HG02885 (cell line): ENCODE measurements at regions not wholly inside any gene's neighbourhood (a gene's known extent, or its start where the extent isn't known, plus 50 kb on each side); places are given as distances from the start of the nearest gene placed in this dataset.
A peak's percentile ranks its signal among the peaks of the same experiment; 100 is the strongest.

Experiments
- ATAC-seq: cut with Tn5 transposase; IDR thresholded peaks from one replicate; pipeline ENCODE4 v1.9.1; 2021; ENCODE audit warnings: mild to moderate bottlenecking; ENCODE audit not compliant: unreplicated experiment, poor library complexity

DNA sequence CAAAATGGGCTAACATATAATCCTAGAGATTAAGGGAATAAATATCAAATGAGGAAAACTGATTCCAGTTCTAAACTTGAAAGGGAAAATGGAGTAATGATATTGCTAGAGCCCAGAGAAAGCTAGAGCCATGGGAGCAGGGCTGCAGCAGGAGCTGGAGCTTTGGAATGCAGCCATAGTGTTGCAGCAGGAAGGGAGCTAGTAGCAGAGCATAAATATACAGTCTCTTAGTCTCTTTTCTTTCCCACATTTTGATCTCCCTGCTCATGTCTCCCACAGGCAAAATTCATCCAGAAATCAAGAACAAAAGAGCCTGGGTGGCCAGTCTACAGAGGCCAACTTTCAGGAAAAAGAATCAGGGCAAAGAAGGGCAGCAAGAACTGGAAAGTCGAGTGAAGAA, 253.7 kb downstream of the ATXN7L3B start:
- ATAC-seq, result no peak

DNA sequence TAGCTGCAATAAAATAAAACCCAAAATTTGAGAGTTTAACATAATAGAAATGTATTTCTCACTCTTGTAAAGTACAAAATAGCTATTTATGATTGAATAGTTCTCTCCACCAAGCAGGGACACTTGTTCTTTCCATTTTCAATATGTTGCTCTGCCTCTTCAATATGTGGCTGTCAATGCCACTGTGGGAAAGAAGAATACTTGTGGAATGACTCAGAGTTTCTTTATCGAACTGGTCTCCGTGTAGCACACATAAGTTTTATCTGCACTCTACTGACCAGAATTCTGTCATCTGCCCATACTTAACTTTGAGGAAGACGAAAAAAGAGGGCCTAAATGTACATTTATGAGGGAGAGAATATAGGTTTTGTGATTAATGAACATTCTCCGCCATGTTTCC, 256.9 kb downstream of the ATXN7L3B start:
- no peak for ATAC-seq

DNA sequence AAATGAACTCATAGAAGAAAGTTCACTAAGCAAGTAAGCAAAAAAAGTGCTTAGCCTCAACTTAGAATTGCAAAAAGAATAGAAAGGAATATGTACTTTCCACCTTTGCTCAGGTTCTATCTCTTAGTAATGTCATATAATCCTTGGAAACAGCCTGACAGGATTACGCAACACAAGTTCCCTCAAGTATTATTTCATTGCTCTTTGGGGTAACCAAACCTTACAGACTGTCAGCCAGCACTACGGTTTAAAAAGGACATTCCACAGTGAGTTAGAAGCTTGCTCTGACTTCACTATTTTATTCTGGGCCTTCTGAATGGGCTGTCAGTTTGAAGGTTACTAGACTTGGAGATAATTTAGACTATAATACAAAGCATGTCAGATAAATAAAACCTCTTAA, 264.0 kb downstream of the ATXN7L3B start:
- ATAC-seq, result no peak

DNA sequence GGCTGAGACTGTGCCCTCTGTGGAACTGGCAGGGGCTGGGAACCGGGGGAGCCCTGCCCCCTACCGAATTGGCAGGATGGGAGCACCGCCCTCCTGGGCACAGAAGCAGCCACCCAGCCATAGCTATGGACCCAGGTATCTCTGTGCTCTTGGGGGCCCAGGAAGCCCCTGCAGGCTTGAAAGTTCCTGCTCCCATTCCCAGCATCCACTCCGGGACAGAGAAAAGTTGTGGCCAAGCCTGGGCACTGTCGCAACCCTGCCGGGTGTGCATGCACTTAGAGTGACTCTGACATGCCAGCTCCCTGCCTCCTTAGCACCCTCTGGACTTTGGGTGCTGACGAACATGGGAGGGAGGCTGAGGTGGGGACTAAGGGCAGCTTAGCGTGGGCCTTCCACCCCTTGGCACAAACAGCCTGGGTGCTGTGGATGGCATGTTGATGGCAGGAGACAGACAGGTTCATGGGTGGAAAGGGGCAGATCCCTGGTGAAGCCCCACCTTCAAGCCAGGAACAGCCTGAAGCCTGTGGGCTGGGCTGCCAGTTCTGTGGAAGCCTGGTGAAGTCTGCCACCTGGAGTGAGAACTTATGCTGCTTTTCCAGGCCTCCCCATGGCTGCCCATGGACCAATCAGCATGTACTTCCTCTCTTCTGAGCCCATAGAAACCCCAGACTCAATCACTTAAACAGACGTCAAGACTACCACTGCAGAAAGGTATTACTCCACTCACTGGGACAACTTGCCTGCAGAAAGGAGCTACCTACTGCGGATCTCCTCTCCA, 279.0 kb downstream of the ATXN7L3B start:
- ATAC-seq, result no peak

DNA sequence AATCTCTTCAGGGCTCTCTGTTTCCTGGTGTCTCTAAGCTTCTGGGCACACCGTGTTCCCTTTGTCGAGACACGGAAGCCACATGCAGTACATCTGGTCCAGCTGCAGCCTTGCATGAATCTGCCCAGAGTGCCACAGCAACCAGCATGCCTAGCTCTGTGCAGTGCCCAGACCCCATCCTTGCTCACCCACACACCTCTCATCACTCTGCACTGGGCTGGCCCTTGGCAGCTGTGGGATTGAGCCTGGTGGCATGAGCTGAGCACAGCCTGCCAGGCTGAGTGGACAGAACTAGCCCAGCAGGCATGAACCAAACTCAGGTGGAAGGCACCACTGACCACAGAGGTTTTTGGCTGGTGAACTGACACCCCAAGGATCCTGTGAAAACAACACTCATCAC, 279.9 kb downstream of the ATXN7L3B start:
- ATAC-seq, result no peak

DNA sequence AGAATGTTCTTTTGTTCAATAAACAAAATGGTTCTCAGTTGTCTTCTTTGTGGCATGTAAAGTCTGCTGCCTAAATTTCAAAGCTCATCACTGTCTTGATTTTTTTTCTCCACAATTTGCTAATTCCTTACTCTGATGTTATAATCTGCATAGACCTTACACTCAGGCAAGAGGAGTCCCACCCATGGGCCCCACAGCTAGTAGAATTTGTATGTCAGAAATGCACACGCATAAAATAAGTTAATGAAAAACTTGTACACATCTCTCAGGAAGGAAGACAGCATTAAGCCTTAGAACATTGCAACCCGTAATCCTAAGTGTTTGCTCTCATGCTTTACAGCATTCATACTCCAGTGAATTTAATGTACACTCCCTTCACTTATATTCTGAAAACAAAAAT, 280.8 kb downstream of the ATXN7L3B start:
- no peak for ATAC-seq

DNA sequence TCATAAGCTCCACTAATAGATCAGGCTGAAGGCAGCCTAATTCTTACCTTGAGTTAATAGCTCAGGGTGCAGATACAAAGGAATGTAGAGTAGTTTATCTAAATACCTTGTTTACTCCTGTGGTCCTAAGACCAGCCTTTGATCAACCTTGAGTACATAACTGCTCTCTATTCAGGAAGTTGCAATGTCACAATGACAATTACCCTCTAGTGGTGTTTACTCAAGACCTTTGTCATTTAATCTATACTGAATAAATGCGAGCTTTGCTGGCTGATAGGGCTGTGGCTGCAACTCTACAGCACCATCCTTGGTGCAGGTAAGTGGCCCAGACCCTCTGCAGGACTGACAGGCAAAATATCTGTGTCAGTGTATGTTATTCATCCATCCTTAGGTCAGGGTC, 282.7 kb downstream of the ATXN7L3B start:
- no peak for ATAC-seq

DNA sequence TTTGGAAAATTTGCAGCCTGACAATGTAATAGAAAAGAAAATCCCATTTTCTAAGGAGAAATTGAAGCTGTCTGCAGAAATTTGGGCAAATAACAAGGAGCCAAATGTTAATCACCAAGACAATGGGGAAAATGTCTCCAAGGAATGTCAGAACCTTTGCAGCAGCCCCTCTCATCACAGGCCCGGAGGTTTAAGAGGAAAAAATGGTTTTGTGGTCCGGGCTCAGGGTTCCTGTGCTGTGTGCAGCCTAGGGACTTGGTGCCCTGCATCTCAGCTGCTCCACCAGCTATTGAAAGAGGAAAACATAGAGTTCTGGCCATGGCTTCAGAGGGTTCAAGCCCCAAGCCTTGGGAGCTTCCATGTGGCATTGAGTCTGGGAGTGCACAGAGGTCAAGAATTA, 298.9 kb downstream of the ATXN7L3B start:
- ATAC-seq, result no peak

DNA sequence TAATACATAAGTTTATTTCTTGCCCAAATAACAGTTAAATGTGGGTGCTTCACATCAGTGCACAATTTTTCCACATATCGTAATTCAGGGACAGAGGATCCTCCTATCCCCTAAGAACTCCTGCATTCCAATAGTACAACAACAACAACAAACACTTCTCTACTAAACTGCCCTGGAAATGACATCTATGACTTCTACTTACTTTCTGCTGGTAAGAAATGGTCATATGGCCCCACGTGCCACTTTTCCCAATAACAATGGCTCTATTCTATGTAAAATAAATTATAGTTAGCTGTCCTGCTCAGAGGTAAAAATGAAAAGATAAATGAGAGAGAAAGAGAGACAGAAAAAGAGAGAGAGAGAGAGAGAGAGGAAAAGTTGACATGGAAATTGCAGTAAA, 308.5 kb downstream of the ATXN7L3B start:
- no peak for ATAC-seq

DNA sequence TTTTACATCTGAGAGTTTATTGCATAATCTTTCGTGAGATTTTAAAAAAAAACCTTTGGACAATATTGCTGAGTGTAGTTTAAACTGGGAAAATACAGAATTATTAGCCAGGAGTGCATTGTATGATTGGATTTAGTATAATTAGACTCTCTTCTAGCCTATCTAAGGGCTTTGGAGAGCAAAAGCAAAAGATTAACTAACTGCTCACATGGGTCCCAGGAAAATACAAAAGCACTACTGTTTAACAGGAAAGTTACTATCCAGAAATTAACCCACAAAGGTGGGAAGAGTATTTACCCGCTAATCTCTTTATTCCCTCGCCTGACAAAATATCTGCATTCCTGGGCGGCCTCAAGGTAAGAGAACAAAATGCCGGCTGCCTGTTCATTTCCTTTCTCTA, 309.5 kb downstream of the ATXN7L3B start:
- no peak for ATAC-seq

DNA sequence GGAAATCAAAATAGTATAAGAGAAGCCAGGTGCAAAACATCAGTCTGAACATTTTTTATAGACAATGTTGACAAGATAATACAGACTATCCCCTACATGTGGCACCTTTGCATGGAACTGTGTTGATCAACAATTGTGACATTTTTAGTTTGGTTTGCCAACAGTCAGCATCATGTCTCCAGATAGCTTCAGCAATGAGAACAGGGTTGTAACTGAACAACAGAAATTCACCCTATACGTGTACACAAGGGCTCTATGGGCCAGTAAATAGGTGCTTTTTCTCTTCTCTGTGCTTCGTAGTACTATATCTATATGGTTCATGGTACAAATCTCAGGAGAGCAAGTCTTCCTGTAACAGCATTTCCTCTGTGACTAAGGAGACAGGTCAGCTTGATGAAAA, 310.4 kb downstream of the ATXN7L3B start:
- no peak for ATAC-seq

DNA sequence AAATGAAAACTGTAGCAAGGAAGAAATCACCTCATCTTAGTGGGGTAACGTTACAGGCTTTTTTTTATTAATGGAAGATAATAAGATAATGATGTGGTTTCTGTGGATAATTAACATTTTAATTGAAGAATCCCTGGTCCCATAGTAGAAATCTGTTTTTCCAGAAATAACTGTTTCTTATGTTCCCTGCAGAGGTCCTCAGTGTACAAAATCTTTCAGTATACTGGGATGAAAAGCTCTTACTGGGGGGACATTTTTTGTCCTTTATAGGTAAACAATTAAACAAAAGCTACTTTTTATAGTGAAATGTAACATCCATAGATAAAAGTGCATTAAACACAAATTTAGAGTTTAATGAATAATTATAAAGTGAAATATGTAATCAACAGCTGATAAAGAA, 312.2 kb downstream of the ATXN7L3B start:
- ATAC-seq, result no peak

DNA sequence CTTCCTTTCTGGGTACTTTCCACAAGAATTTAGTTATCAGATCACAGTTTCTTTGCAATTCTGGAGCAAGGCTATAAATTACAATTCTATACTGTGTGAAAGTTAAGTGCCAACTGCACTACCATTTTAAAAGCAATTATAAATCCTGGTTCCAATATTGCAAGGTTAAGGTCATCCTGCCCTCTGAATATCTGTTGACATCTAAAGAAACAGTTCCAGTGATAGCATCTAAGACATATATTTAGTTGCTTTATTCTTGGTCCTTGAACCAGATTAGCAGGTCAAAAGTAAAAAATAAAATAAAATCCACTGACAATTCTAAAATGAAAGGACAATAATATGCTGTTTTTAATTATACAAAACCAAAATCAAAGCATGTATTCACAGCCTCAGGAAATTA, 334.2 kb downstream of the ATXN7L3B start:
- no peak for ATAC-seq

DNA sequence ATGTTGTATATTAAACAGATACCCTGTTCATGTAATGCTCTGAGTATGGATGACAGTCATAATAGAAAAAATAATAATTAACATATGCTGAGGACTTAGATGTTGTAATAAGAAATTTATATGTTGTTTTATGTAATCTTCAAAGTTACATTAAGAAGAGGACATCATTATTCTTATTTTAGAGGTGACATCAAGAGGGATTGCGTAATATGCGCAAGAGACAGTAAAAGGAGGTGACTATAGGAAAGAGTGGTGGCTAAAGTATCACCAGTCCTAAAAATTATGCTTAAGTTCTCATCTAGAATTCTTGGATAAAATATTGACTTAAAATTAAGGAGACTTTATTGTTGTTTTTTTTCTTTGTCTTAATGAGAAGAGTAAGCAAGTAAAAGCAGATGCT, 323.9 kb downstream of the KCNC2 start:
- no peak for ATAC-seq

DNA sequence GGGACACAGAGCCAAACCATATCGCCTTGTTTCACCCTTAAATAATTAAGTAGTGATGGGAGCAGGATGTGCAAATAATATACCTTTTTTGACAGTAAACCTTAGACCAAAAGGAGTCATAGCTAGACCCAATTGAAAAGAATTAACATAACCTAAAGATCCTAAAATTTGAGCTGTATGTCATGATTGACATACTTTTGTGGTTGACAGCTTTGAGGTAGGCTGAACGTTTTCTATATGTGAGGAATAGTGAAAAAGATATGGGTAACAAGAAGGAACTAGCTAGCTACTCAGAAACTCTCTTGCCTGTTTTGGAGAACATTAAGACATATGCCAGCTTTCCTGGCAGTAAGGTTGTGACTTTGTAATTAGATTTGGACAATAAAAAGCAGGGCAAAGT, 320.6 kb downstream of the KCNC2 start:
- ATAC-seq, result no peak

DNA sequence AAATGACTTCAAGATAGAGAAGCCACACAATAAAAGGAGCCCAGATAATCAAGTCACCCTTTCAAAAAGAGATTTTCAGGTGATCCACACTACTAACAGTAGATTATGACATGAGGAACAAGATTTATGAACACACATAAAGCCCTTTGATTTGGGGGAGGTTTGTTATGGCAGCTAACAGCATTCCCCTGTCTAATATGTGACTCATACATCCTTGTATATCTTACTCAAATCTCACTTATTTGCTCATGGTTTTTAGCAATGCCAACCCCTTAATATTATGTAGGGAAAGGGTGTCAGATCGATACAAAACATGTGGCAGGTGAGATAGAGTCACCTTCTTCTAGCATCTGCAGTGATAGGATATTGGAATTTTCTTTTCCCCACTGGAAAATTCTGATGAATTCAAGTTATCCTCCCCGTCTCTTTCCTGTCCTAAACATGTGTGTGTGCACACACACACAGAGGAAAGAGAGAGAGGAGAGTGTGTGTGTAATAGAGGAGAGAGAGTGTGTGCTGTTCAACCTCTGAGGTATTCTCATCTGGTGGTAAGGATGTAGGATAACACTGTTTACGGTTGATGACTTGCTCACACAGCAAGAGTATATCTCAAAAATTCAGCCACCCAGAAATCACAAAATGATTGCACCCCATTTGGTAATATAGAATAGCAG, 319.9 kb downstream of the KCNC2 start:
- ATAC-seq, result peak; percentile 59

DNA sequence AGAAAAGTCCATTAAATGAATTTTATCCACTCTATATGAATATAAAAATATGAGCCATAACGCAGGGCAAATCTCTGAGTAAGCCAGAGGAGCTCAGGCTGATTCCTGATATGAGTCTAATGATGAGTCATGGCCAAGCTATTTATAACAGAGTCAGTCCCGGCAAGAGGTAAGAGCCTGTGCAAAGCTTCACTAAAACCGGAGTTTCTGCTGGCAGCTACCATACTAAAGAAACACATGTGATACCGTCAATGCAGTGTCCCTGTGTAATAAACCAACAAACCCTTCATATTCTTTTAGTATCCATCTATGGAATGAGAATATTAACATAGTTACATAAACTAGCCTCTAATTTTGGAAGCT, 319.4 kb downstream of the KCNC2 start:
- peak; percentile 97 for ATAC-seq

DNA sequence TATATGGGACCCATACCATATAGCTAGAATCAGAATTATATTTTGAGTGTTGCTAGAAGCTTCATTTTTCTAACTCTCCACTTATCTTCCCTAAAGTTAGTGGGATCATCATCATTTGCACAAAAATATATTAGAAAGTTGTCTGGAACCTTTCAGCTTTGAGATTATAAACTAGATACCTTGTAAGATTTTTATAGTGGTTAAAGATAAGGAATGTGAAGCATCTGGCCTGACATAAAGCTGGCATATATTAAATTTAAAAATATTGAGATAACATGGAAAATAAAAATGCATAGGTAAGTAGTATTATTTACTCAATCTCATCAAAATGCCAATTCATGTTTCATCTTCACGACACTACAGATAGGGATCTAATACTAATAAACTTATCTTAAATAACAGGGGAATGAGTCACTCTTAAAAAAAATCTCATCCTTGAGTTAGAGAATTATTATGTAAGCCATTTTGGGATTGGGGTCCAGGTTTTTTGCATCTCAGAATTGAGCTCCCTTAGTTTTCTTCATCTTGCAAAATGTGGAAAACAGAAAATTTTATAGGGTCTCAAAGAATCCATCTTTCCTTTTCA, 318.5 kb downstream of the KCNC2 start:
- ATAC-seq, result no peak

DNA sequence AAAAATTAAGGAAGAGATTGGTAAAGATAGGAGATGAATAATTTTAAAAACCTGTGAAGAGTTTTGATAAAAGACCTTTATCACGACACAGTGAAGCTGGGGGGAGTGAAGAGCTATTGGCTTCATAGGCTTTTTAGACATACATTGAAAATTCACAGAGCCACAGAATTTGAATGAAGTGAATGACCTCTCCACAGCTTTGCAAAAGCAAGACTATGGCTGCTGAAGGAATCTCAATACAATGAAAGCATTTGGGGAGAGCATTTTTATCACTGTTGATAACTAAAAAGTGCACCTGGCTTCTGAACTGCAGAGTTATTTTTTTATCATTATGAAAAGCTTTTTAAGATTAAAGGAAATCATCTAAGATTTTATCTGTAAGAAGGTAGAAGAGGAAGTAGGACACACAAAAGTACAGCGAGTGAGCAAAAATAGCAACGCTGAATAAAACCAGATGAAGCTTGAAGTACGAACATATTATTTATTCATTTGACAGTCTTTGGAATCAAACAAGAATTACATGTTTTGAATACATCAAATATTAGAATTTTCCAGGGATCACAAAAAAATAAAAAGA, 317.5 kb downstream of the KCNC2 start:
- no peak for ATAC-seq

DNA sequence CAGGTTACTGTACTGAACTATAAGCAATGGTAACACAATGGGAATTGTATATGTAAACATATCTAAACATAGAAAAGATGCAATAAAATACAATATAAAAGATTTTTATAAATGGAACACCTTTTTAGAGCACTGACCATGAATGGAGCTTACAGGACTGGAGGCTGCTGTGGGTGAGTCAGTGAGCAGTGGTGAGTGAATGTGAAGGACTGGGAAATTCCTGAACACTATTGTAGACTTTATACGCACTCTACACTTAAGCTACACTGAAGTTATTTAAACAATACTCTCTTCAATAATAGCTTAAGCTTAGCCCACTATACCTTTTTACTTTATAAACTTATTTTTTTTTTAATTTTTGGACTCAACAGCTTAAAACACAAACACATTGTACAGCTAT, 313.5 kb downstream of the KCNC2 start:
- no peak for ATAC-seq

DNA sequence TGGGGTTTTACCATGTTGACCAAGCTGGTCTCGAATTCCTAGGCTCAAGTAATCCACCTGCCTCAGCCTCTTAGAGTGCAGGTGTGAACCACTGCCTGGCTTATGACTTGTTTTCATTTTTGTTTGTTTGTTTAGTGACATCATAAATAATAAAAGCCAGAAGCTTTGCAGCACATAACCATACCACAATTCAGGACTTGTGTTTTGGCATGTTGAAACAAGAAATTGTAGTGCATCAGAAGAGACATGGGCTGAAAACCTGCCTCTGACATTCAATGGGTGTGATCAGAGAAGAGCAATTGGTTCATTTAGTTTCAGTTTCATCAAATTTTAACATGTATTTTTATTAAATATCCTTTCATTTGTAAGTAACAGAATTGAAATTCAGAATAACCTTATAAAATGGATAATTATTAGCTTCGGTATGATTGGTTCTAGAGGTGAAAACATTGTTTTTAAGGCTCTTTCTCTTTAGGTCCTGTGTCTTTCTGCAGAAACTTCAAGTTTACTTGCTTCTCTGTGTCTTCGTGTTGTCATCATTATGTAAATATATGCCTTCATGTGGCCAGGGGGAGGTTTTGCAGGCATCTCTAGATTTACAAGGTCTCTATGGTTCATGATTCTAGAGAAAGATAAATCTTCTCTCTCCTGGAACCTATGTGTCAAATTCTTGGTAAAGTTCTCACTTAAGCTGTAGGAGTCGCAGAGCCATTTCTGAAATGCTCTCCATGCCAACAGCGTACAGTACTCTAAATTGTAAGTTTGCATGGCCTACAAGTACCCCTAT, 312.0 kb downstream of the KCNC2 start:
- ATAC-seq, result no peak
